GM23338 (cell line): ENCODE measurements at regions not wholly inside any gene's neighbourhood (a gene's known extent, or its start where the extent isn't known, plus 50 kb on each side); places are given as distances from the start of the nearest gene placed in this dataset.

Experiments used
- ATAC-seq: fragments of 200-7000 bp; cut with Tn5 transposase; 3 replicates; pipeline ENCODE4 v1.9.1; 2020
- DNase-seq: peaks from one replicate; pipeline ENCODE4 v3.0.0-alpha.2; 2015; ENCODE audit warnings: low spot score
- H2AFZ ChIP-seq: fragments of 200-600 bp; sonication (generic); 2 replicates; pipeline ENCODE4 v1.8.0; 2016; ENCODE audit warnings: antibody characterized with exemption, mild to moderate bottlenecking, moderate library complexity
- H3F3A ChIP-seq: fragments of 200-600 bp; sonication (generic); replicated peaks from 2 replicates; pipeline ENCODE4 v1.8.0; 2017; ENCODE audit warnings: antibody characterized with exemption, mixed run types, low read depth
- H3K27ac ChIP-seq: fragments of 200-600 bp; sonication (generic); 2 replicates; pipeline ENCODE4 v1.6.1; 2016; ENCODE audit warnings: low read depth
- H3K27me3 ChIP-seq: fragments of 200-600 bp; sonication (generic); 2 replicates; pipeline ENCODE4 v1.8.0; 2016; ENCODE audit warnings: mild to moderate bottlenecking, mixed run types, moderate library complexity; ENCODE audit not compliant: insufficient read depth
- H3K36me3 ChIP-seq: fragments of 200-600 bp; sonication (generic); 2 replicates; pipeline ENCODE4 v1.8.0; 2016; ENCODE audit warnings: mild to moderate bottlenecking; ENCODE audit not compliant: insufficient read depth
- H3K4me1 ChIP-seq: fragments of 200-600 bp; sonication (generic); 2 replicates; pipeline ENCODE4 v1.8.0; 2016; ENCODE audit warnings: mild to moderate bottlenecking, moderate library complexity; ENCODE audit not compliant: insufficient read depth
- H3K4me2 ChIP-seq: fragments of 200-600 bp; sonication (generic); 2 replicates; pipeline ENCODE4 v1.7.1; 2017; ENCODE audit warnings: mixed run types
- H3K4me3 ChIP-seq: fragments of 200-600 bp; sonication (generic); 2 replicates; pipeline ENCODE4 v1.6.1; 2016; ENCODE audit warnings: mixed run types
- H3K79me2 ChIP-seq: fragments of 200-600 bp; sonication (generic); replicated peaks from 2 replicates; pipeline ENCODE4 v1.8.0; 2017; ENCODE audit warnings: mild to moderate bottlenecking; ENCODE audit not compliant: insufficient read depth
- H3K9me2 ChIP-seq: fragments of 200-600 bp; sonication (generic); 2 replicates; pipeline ENCODE4 v1.8.0; 2017; ENCODE audit not compliant: insufficient read depth
- H4K20me1 ChIP-seq: fragments of 200-600 bp; sonication (generic); replicated peaks from 2 replicates; pipeline ENCODE4 v1.8.0; 2017; ENCODE audit warnings: mild to moderate bottlenecking; ENCODE audit not compliant: insufficient read depth
- H3K27ac Mint-ChIP-seq: 2 replicates; pipeline ENCODE4 v1.8.0; 2020; ENCODE audit warnings: inconsistent platforms, mild to moderate bottlenecking, moderate library complexity, mixed read lengths
- H3K27me3 Mint-ChIP-seq: 3 replicates; pipeline ENCODE4 v1.8.0; 2022; ENCODE audit warnings: low read depth, mild to moderate bottlenecking, moderate library complexity, mixed read lengths, inconsistent platforms; ENCODE audit not compliant: insufficient read depth, poor library complexity
- H3K36me3 Mint-ChIP-seq: 3 replicates; pipeline ENCODE4 v1.8.0; 2021; ENCODE audit warnings: low read depth, mild to moderate bottlenecking, inconsistent platforms, moderate library complexity, mixed read lengths
- H3K4me1 Mint-ChIP-seq: 3 replicates; pipeline ENCODE4 v1.8.0; 2020; ENCODE audit warnings: mild to moderate bottlenecking, inconsistent platforms, mixed read lengths
- H3K4me3 Mint-ChIP-seq: 3 replicates; pipeline ENCODE4 v1.8.0; 2021; ENCODE audit warnings: moderate library complexity, mild to moderate bottlenecking, inconsistent platforms, mixed read lengths
- H3K9me3 Mint-ChIP-seq: 3 replicates; pipeline ENCODE4 v1.8.0; 2020; ENCODE audit warnings: moderate library complexity, mild to moderate bottlenecking, inconsistent platforms, mixed read lengths
- CREB1 ChIP-seq: fragments of 250-450 bp; sonication (Bioruptor Pico); IDR thresholded peaks from 2 replicates; pipeline ENCODE4 v1.5.0; 2020; ENCODE audit warnings: low read depth, mild to moderate bottlenecking, moderate library complexity
- CTCF ChIP-seq, 2 experiments: fragments of 200-600 bp in 1 of 2; sonication (generic) in 1 of 2; conservative IDR thresholded peaks; 2 replicates each; pipeline versions ENCODE4 v1.5.1 to v1.6.1; 2016 to 2017; ENCODE audit warnings: antibody characterized with exemption in 2 of 2, low read depth in 2 of 2, mild to moderate bottlenecking in 2 of 2, moderate library complexity in 1 of 2
- ETS1 ChIP-seq: IDR thresholded peaks from 2 replicates; pipeline ENCODE4 v1.6.1; 2016; ENCODE audit warnings: antibody characterized with exemption
- EZH2 ChIP-seq: fragments of 200-600 bp; sonication (generic); IDR thresholded peaks from one replicate; pipeline ENCODE4 v1.8.0; 2017; ENCODE audit warnings: antibody characterized with exemption, mild to moderate bottlenecking, low read depth; ENCODE audit not compliant: unreplicated experiment
- JUNB ChIP-seq: IDR thresholded peaks from one replicate; pipeline ENCODE4 v1.6.1; 2016; ENCODE audit warnings: antibody characterized with exemption; ENCODE audit not compliant: unreplicated experiment
- NANOG ChIP-seq: IDR thresholded peaks from 2 replicates; pipeline ENCODE4 v1.6.1; 2016; ENCODE audit warnings: antibody characterized with exemption, borderline replicate concordance
- POLR2AphosphoS5 ChIP-seq: IDR thresholded peaks from 2 replicates; pipeline ENCODE4 v1.6.1; 2016; ENCODE audit warnings: antibody characterized with exemption, low read depth
- REST ChIP-seq: IDR thresholded peaks from one replicate; pipeline ENCODE4 v1.6.1; 2018; ENCODE audit warnings: antibody characterized with exemption; ENCODE audit not compliant: unreplicated experiment
- STAT1 ChIP-seq: IDR thresholded peaks from one replicate; pipeline ENCODE4 v1.6.1; 2016; ENCODE audit warnings: antibody characterized with exemption; ENCODE audit not compliant: unreplicated experiment
- ZNF114 ChIP-seq: fragments of 250-450 bp; sonication (Bioruptor Pico); IDR thresholded peaks from 2 replicates; pipeline ENCODE4 v1.5.0; 2020; ENCODE audit warnings: mild to moderate bottlenecking, moderate library complexity
- ZNF331 ChIP-seq: fragments of 250-450 bp; sonication (Bioruptor Pico); IDR thresholded peaks from 2 replicates; pipeline ENCODE4 v1.5.0; 2020; ENCODE audit warnings: low read depth, mild to moderate bottlenecking, moderate library complexity

DNA sequence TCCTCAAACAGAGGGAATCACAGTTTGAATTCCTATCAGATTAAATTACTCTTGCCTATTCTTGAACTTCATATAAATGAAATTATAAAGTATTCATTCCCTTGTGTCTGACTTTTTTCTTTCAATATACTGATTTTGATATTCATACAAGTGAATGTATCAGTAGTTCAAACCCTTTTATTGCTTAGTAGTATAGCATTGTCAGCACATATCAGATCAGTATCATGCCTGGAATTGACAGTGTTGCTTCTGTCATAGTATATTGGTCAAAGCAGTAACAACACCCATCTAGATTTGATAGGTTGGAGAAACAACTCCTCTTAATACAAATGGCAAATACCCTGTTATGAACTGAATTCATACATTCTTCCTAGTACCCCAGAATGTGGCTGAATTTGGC, 89.1 kb upstream of the SLC35F1 start (continued):
- TF ChIP-seq ETS1 = no peak
- TF ChIP-seq JUNB = no peak
- TF ChIP-seq EZH2 = no peak
- TF ChIP-seq CTCF (conservative IDR thresholded peaks at IDR 0.05; ENCODE audit: low read depth in 2 of 2) = no peak
- TF ChIP-seq CREB1 = no peak
- no peak for TF ChIP-seq ZNF331 (CRISPR knock-in tag)
- no peak for TF ChIP-seq POLR2AphosphoS5
- no peak for TF ChIP-seq ZNF114 (CRISPR knock-in tag)
- TF ChIP-seq STAT1 = no peak
- TF ChIP-seq NANOG = no peak

DNA sequence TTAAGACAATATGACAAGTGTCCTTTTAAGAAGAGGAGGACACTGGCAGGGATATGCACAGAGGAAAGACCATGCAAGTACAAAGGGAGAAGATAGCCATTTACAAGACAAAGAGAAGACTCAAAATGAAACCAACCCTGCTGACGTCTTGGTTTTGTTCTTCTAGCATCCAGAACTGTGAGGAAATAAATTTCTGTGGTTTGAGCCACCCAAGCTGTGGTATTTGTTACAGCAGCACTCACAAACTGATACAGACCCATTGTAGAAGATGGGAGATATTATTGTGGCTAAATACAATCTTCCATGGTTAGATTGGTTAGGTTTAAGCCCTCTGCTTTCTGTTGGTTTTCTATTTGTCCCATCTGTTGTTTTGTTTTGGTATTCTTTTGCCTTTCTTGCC, 88.6 kb upstream of the SLC35F1 start:
- H3K9me2 ChIP-seq = no peaks in the 10 kb centered on the region
- Mint-ChIP-seq H3K36me3 (peaks cover 2% of the 10 kb centered on the region; the same call in 1 of the 3 replicates), H3K9me3 (peaks cover 6% of the 10 kb centered on the region; the same call in 1 of the 3 replicates), H3K27ac (no peak overlapping the region), H3K4me3 (no peak overlapping the region), H3K27me3 (peaks cover 1% of the 10 kb centered on the region), H3K4me1 (0 out of 3 replicates have a peak, but pooled peaks cover 3% of the 10 kb centered on the region)
- H4K20me1 ChIP-seq = no peaks in the 10 kb centered on the region
- no peak overlapping the region for H3K4me2 ChIP-seq
- no peaks in the 10 kb centered on the region for H3K4me1 ChIP-seq
- TF ChIP-seq REST = no peak
- no peak for TF ChIP-seq CTCF (conservative IDR thresholded peaks at IDR 0.05; ENCODE audit: low read depth in 2 of 2)
- ATAC-seq (no peak), DNase-seq (no peak)
- H3K4me3 ChIP-seq = no peak overlapping the region
- no peak overlapping the region for H2AFZ ChIP-seq
- H3K79me2 ChIP-seq = no peaks in the 10 kb centered on the region
- H3K27ac ChIP-seq = no peak overlapping the region
- H3K36me3 ChIP-seq = no peaks in the 10 kb centered on the region
- H3K27me3 ChIP-seq = no peaks in the 10 kb centered on the region
- H3F3A ChIP-seq = no peaks in the 10 kb centered on the region
